Spleen (tissue), 7 donors: ENCODE measurements at regions not wholly inside any gene's neighbourhood (a gene's known extent, or its start where the extent isn't known, plus 50 kb on each side); places are given as distances from the start of the nearest gene placed in this dataset.

Experiments
- CTCF ChIP-seq, 11 experiments: fragments of 200-600 bp in 7 of 11; fragments of 450-650 bp in 4 of 11; sonication (generic) in 4 of 11; IDR thresholded peaks in 8 of 11; conservative IDR thresholded peaks in 3 of 11; 1 replicate in 7 of 11; 2 replicates in 4 of 11; pipeline versions ENCODE4 v1.4.0 to v1.8.0; 2016 to 2021; ENCODE audit warnings: antibody characterized with exemption in 11 of 11, inconsistent platforms in 4 of 11, mild to moderate bottlenecking in 1 of 11
- POLR2A ChIP-seq, 3 donors: fragments of 450-650 bp; IDR thresholded peaks; one replicate each; pipeline ENCODE4 v1.5.1; 2017; ENCODE audit warnings: antibody characterized with exemption in 3 of 3, mild to moderate bottlenecking in 1 of 3
- POLR2AphosphoS5 ChIP-seq, 3 donors: sonication (generic); formaldehyde crosslinking; IDR thresholded peaks; one replicate each; pipeline ENCODE4 v1.5.1; 2017; ENCODE audit warnings: antibody characterized with exemption in 3 of 3
- donor health status: DM: no; HTN: no; CAD: no; lungs with moderate emphysema.
- donor health status: DM: no; HTN: no; CAD: no.
- donor health status: DM: no; HTN: no; CAD: no.

DNA sequence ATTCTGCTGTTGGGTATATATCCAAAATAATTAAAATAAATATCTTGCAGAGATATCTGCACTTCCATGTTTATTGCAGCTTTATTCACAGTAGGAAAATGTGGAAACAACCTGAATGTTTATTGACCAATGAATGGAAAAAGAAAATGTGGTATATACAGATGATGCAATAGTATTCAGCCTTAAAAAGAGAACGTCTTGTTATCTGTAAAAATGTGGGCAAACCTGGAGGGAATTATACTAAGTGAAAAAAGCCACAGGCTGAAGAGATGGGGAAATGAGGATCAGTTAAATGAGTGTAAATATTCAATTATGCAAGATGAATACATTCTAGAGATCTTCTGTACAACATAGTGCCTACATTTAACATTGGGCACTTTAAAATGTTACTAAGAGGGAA lies 766.1 kb upstream of the IGFBP3 start:
- TF ChIP-seq CTCF (IDR thresholded peaks at IDR 0.05 in 8 of 11, conservative IDR thresholded peaks at IDR 0.05 in 3 of 11), result no peak
- TF ChIP-seq POLR2A (IDR thresholded peaks at IDR 0.05), result no peak
- TF ChIP-seq POLR2AphosphoS5 (IDR thresholded peaks at IDR 0.05), result no peak
